Breast epithelium (tissue), 3 donors: ENCODE measurements at regions not wholly inside any gene's neighbourhood (a gene's known extent, or its start where the extent isn't known, plus 50 kb on each side); places are given as distances from the start of the nearest gene placed in this dataset.

ENCODE experiments used
- CTCF ChIP-seq, 3 donors: fragments of 450-650 bp; IDR thresholded peaks; one replicate each; pipeline ENCODE4 v1.5.1; 2016 to 2017; ENCODE audit warnings: antibody characterized with exemption in 3 of 3, mild to moderate bottlenecking in 3 of 3, moderate library complexity in 3 of 3
- POLR2A ChIP-seq: fragments of 450-650 bp; IDR thresholded peaks from one replicate; pipeline ENCODE4 v1.6.1; 2016; ENCODE audit warnings: antibody characterized with exemption, mild to moderate bottlenecking, moderate library complexity
- POLR2AphosphoS5 ChIP-seq, 3 donors: sonication (generic); formaldehyde crosslinking; IDR thresholded peaks; one replicate each; pipeline ENCODE4 v1.6.1; 2017; ENCODE audit warnings: antibody characterized with exemption in 3 of 3

GRCh38 chr10:56082169-56082568 is 278.9 kb downstream of the ZWINT start:
- TF ChIP-seq POLR2AphosphoS5 (IDR thresholded peaks at IDR 0.05): no peak
- no peak for TF ChIP-seq POLR2A
- no peak for TF ChIP-seq CTCF (IDR thresholded peaks at IDR 0.05)
